ENCODE measurements at regions not wholly inside any gene's neighbourhood (a gene's known extent, or its start where the extent isn't known, plus 50 kb on each side); places are given as distances from the start of the nearest gene placed in this dataset.
A peak's percentile ranks its signal among the peaks of the same experiment; 100 is the strongest.
"Not testable (repeated sequence)": the region's sequence is repeated elsewhere in the genome, so short reads cannot be mapped to it uniquely, and the experiment has no call there.

- TF ChIP-seq CTCF (IDR thresholded peaks at IDR 0.05): peak in 3 of 4 experiments; percentile 14 to 23 (median 14)
- TF ChIP-seq POLR2AphosphoS5 (IDR thresholded peaks at IDR 0.05): peak; percentile 39 to 80 (median 60)
- TF ChIP-seq POLR2A (IDR thresholded peaks at IDR 0.05): peak in 1 of 2 donors; percentile 45
- TF ChIP-seq EP300 (IDR thresholded peaks at IDR 0.05): no peak
- DNase-seq: peak; percentile 89
- Histone ChIP-seq H3K27me3 (no peaks in the 10 kb centered on the region), H3K4me1 (peaks cover 0 to 19% (median 5%) of the 10 kb centered on the region in 4 donors), H3K36me3 (no peaks in the 10 kb centered on the region), H3K27ac (peak overlapping the region; percentile 81 to 89 (median 84)), H3K9me3 (no peaks in the 10 kb centered on the region), H3K4me3 (peak overlapping the region; percentile 67 to 72 (median 70))
- intact Hi-C loops (cut with DNase I): no loop called here
- 4 to 5% methylated on average over 18 of the region's 18 CpGs for WGBS, 2 donors
Observed at GRCh38 chr17:47066841-47067682, 88.0 kb upstream of the RPRML start.

- Histone ChIP-seq H3K9me3 (no peaks in the 10 kb centered on the region), H3K4me3 (peak overlapping the region in 1 of 4 donors; percentile 70), H3K36me3 (no peaks in the 10 kb centered on the region), H3K27ac (no peak overlapping the region), H3K27me3 (no peaks in the 10 kb centered on the region), H3K4me1 (peaks cover 0 to 19% (median 5%) of the 10 kb centered on the region in 4 donors)
- DNase-seq: no peak
- WGBS, 2 donors: 81 to 84% methylated on average over 6 of the region's 6 CpGs
- TF ChIP-seq POLR2AphosphoS5 (IDR thresholded peaks at IDR 0.05) (no peak), POLR2A (IDR thresholded peaks at IDR 0.05) (no peak), EP300 (IDR thresholded peaks at IDR 0.05) (no peak), CTCF (IDR thresholded peaks at IDR 0.05) (no peak)
- intact Hi-C loops (cut with DNase I): no loop called here
Observed at GRCh38 chr17:47066095-47066494, 87.0 kb upstream of the RPRML start.

DNA sequence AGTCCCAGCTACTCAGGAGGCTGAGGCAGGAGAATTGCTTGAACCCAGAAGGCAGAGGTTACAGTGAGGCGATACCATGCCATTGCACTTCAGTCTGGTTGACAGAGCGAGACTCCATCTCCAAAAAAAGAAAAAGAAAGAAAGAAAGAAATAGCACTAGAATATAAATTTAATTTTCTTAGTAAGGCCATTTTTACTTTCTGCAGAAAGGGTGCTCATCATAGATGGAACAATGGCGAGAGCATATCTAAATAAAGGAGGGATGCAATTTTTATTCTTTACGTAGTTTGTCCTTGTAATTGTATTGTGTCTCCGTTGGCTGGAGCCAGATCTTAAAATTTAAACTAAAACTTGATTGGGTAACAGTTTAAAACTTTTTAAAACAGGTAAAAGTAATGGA lies 85.6 kb upstream of the RPRML start:
- no peak overlapping the region for H3K27ac ChIP-seq
- H3K4me3 ChIP-seq: no peak overlapping the region
- intact Hi-C loops (cut with DNase I): no loop called here
- no peak for TF ChIP-seq CTCF (IDR thresholded peaks at IDR 0.05)
- TF ChIP-seq POLR2A (IDR thresholded peaks at IDR 0.05): no peak
- no peak for TF ChIP-seq EP300 (IDR thresholded peaks at IDR 0.05)
- TF ChIP-seq POLR2AphosphoS5 (IDR thresholded peaks at IDR 0.05): no peak
- 97 to 98% methylated on average over 5 of the region's 5 CpGs for WGBS, 2 donors
- DNase-seq: no peak
- H3K27me3 ChIP-seq: no peaks in the 10 kb centered on the region
- no peaks in the 10 kb centered on the region for H3K36me3 ChIP-seq
- no peaks in the 10 kb centered on the region for H3K9me3 ChIP-seq
- H3K4me1 ChIP-seq: peaks cover 0 to 19% (median 5%) of the 10 kb centered on the region in 4 donors

DNA sequence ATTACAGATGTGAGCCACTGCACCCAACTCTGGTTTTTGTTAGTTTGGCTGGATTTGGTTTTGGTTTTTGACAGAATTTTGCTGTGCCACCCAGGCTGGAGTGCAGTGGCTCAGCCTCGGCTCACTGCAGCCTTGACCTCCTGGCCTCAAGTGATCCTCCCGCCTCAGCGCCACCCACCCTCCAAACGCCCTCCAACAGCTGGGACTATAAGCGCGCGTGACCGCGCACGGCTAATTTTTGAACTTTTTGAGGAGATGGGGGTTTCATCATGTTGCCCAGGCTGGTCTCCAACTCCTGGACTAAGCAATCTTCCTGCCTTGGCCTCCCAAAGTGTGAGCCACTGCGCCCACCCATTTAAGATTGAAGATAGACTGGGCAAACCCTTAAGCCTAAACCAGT lies 84.4 kb upstream of the RPRML start:
- H3K9me3 ChIP-seq: no peaks in the 10 kb centered on the region
- WGBS, 2 donors: 97 to 98% methylated on average over 11 of the region's 11 CpGs
- H3K36me3 ChIP-seq: no peaks in the 10 kb centered on the region
- peaks cover 0 to 19% (median 5%) of the 10 kb centered on the region in 4 donors for H3K4me1 ChIP-seq
- H3K27ac ChIP-seq: no peak overlapping the region
- H3K27me3 ChIP-seq: no peaks in the 10 kb centered on the region
- intact Hi-C loops (cut with DNase I): no loop called here
- TF ChIP-seq CTCF (IDR thresholded peaks at IDR 0.05): no peak
- DNase-seq: no peak
- no peak overlapping the region for H3K4me3 ChIP-seq

DNA sequence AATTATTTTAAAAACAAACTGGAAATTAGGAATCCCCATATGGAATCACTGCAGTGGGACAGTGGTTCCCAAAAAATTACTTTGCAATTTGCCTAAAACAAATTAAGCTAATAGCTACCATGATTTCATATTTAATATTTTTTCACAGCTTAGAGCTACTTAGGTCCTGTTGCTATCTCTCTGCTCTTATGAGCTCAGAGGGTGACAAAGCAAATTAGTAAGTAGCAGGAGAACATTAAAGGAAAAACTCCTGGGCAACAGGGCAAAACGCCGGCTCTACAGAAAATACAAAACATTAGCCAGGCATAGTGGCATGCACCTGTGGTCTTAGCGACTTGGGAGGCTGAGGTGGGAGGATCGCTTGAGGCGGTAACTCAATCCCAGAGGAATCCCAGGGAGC lies 83.8 kb upstream of the RPRML start:
- H3K4me1 ChIP-seq: peaks cover 0 to 16% (median 5%) of the 10 kb centered on the region in 4 donors
- H3K4me3 ChIP-seq; intact Hi-C loops (cut with DNase I); H3K27me3 ChIP-seq; H3K9me3 ChIP-seq; H3K36me3 ChIP-seq; H3K27ac ChIP-seq; DNase-seq: not testable (repeated sequence)
- 97 to 98% methylated on average over 5 of the region's 5 CpGs for WGBS, 2 donors

DNA sequence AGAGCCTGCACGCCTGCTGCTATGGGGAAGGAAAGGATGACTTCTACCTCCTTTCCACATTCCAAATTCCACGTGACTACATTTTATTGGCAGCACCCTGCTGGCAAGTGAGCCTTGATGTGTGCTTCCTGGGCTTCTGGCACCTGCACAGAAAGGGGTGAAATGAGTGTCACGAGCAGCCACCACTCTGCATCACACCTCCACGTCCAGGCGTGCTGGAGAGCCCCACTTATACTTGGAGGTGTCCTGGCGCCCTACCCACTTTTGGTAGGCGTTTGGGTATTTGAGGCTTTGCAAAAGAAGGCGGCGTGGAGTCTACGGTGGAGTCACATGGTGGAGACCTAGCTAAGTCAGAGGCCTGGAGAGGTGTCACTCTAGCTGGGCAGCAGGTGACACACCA lies 81.0 kb upstream of the RPRML start:
- H3K27ac ChIP-seq; H3K4me3 ChIP-seq; H3K27me3 ChIP-seq; DNase-seq; H3K4me1 ChIP-seq; intact Hi-C loops (cut with DNase I); H3K9me3 ChIP-seq: not testable (repeated sequence)
- WGBS, 2 donors: 91 to 93% methylated on average over 10 of the region's 10 CpGs
- H3K36me3 ChIP-seq: peaks cover 0 to 14% (median 7%) of the 10 kb centered on the region in 4 donors

Data from sigmoid colon (tissue), 6 donors.